ENCODE measurements at regions not wholly inside any gene's neighbourhood (a gene's known extent, or its start where the extent isn't known, plus 50 kb on each side); places are given as distances from the start of the nearest gene placed in this dataset.

- Histone ChIP-seq H3K56ac (replicated peaks; ENCODE audit: insufficient read length, low read depth, low read length) (no peak overlapping the region), H3K4me3 (ENCODE audit: extremely low read depth in 1 of 4, insufficient read depth in 2 of 4, low read depth in 3 of 4, low read length in 4 of 4) (no peak overlapping the region), H3K9ac (replicated peaks in 1 of 4; ENCODE audit: extremely low read depth in 1 of 4, low read depth in 3 of 4, low read length in 3 of 4) (no peak overlapping the region), H3K4me2 (ENCODE audit: insufficient read depth in 1 of 2, low read depth in 2 of 2, low read length in 2 of 2) (no peak overlapping the region), H3K4ac (replicated peaks; ENCODE audit: insufficient read length, low read depth, low read length) (no peak overlapping the region), H4K91ac (replicated peaks; ENCODE audit: insufficient read length, low read length) (no peak overlapping the region), H3K79me1 (ENCODE audit: low read depth, low read length) (no peaks in the 10 kb centered on the region), H3K23ac (ENCODE audit: insufficient read length) (no peak overlapping the region), H3K14ac (ENCODE audit: insufficient read length) (no peak overlapping the region), H2AFZ (ENCODE audit: low read length) (no peak overlapping the region), H2AK5ac (ENCODE audit: low read depth, low read length) (no peak overlapping the region), H3K9me3 (ENCODE audit: insufficient read depth in 2 of 2, low read depth in 1 of 2, low read length in 1 of 2) (no peaks in the 10 kb centered on the region), H2BK20ac (ENCODE audit: low read length) (no peak overlapping the region), H2BK120ac (replicated peaks; ENCODE audit: low read depth, low read length) (no peak overlapping the region), H2BK5ac (ENCODE audit: low read depth, low read length) (no peak overlapping the region), H3K27me3 (replicated peaks in 1 of 4; ENCODE audit: control insufficient read depth in 3 of 4, extremely low read depth in 1 of 4, insufficient read depth in 3 of 4, low read length in 3 of 4) (no peaks in the 10 kb centered on the region), H3K4me1 (replicated peaks in 1 of 4; ENCODE audit: control insufficient read depth in 3 of 4, insufficient read depth in 4 of 4, low read length in 3 of 4) (no peaks in the 10 kb centered on the region), H2BK15ac (ENCODE audit: low read length) (no peak overlapping the region), H3K23me2 (ENCODE audit: low read depth, low read length) (no peaks in the 10 kb centered on the region), H3K27ac (ENCODE audit: low read depth, low read length) (no peak overlapping the region), H3K79me2 (ENCODE audit: control insufficient read depth in 1 of 2, insufficient read depth in 2 of 2, low read length in 2 of 2) (no peaks in the 10 kb centered on the region), H4K8ac (ENCODE audit: extremely low read depth, insufficient read depth, low read length) (no peak overlapping the region), H2BK12ac (ENCODE audit: low read depth, low read length) (no peak overlapping the region), H3K18ac (ENCODE audit: extremely low read depth, low read length) (no peak overlapping the region), H3K36me3 (ENCODE audit: control insufficient read depth in 2 of 4, insufficient read depth in 4 of 4, low read length in 3 of 4) (no peaks in the 10 kb centered on the region), H4K20me1 (replicated peaks in 1 of 2; ENCODE audit: control insufficient read depth in 1 of 2, insufficient read depth in 2 of 2, low read length in 2 of 2) (peaks cover 0 to 2% of the 10 kb centered on the region in 2 experiments), H4K5ac (ENCODE audit: insufficient read length, low read depth, low read length) (no peak overlapping the region)
- ChIA-PET POLR2A (ENCODE audit: partially characterized antibody) (no interaction called here), CTCF (ENCODE audit: partially characterized antibody) (no interaction called here)
- TF ChIP-seq SIX5 (IDR thresholded peaks at IDR 0.05; ENCODE audit: low read depth, low read length) = no peak
- peak; percentile 32; the same call in 1 of the 2 replicates for TF ChIP-seq MAFK (IDR thresholded peaks at IDR 0.05; ENCODE audit: low read depth, low read length)
- DNase-seq (ENCODE audit: low read depth in 1 of 2, low spot score in 2 of 2) (no peak), FAIRE-seq (no peak)
- 92% methylated on average over 4 of the region's 4 CpGs; no CpG with 5 or more reads in 1 of the 2 experiments for WGBS, 2 experiments (ENCODE audit: extremely low coverage in 1 of 2, insufficient coverage in 1 of 2, insufficient read length in 1 of 2, insufficient replicate concordance in 2 of 2, low coverage in 1 of 2, low lambda C conversion rate in 2 of 2, missing lambda C conversion rate in 1 of 2)
Observed at GRCh38 chr14:29233188-29233587, 466.6 kb downstream of the FOXG1 start.
